ENCODE measurements at regions not wholly inside any gene's neighbourhood (a gene's known extent, or its start where the extent isn't known, plus 50 kb on each side); places are given as distances from the start of the nearest gene placed in this dataset.

GRCh38 chr3:163491714-163492113 lies 1586.6 kb downstream of the SI start:
- no peak overlapping the region for H3K9ac ChIP-seq

GRCh38 chr3:163490119-163490518 lies 1588.2 kb downstream of the SI start:
- Histone ChIP-seq H3K4me2 (no peak overlapping the region), H3K9me3 (replicated peaks in 1 of 11) (no peaks in the 10 kb centered on the region), H3K4me1 (no peaks in the 10 kb centered on the region), H3K36me3 (no peaks in the 10 kb centered on the region), H3K4me3 (no peak overlapping the region), H4K20me1 (no peaks in the 10 kb centered on the region), H3K9ac (no peak overlapping the region), H3K27ac (no peak overlapping the region), H3K27me3 (no peaks in the 10 kb centered on the region)
- TF ChIP-seq Cebpa-rat (IDR thresholded peaks at IDR 0.05): no peak

More at GRCh38 chr3:163491714-163492113, 1586.6 kb downstream of the SI start:
- no peak overlapping the region for H3K27ac ChIP-seq
- no peak overlapping the region for H3K4me3 ChIP-seq
- H3K4me1 ChIP-seq: no peaks in the 10 kb centered on the region
- no peak for TF ChIP-seq Cebpa-rat (IDR thresholded peaks at IDR 0.05)
- no peak overlapping the region for H3K4me2 ChIP-seq
- H4K20me1 ChIP-seq: no peaks in the 10 kb centered on the region
- H3K9me3 ChIP-seq (replicated peaks in 1 of 11): no peaks in the 10 kb centered on the region
- no peaks in the 10 kb centered on the region for H3K36me3 ChIP-seq
- H3K27me3 ChIP-seq: no peaks in the 10 kb centered on the region

- no peaks in the 10 kb centered on the region for H3K36me3 ChIP-seq
- H3K27ac ChIP-seq: no peak overlapping the region
- H4K20me1 ChIP-seq: no peaks in the 10 kb centered on the region
- no peak overlapping the region for H3K9ac ChIP-seq
- H3K27me3 ChIP-seq: no peaks in the 10 kb centered on the region
- no peak for TF ChIP-seq Cebpa-rat (IDR thresholded peaks at IDR 0.05)
- H3K4me3 ChIP-seq: no peak overlapping the region
- no peak overlapping the region for H3K4me2 ChIP-seq
- H3K9me3 ChIP-seq (replicated peaks in 1 of 11): no peaks in the 10 kb centered on the region
- no peaks in the 10 kb centered on the region for H3K4me1 ChIP-seq
Measured at GRCh38 chr3:163482695-163483094, 1595.6 kb downstream of the SI start.

- no peak overlapping the region for H3K27ac ChIP-seq
- no peaks in the 10 kb centered on the region for H3K9me3 ChIP-seq (replicated peaks in 1 of 11)
- no peaks in the 10 kb centered on the region for H4K20me1 ChIP-seq
- H3K9ac ChIP-seq: no peak overlapping the region
- H3K36me3 ChIP-seq: no peaks in the 10 kb centered on the region
- H3K4me2 ChIP-seq: no peak overlapping the region
- no peak for TF ChIP-seq Cebpa-rat (IDR thresholded peaks at IDR 0.05)
- H3K4me3 ChIP-seq: no peak overlapping the region
- no peaks in the 10 kb centered on the region for H3K4me1 ChIP-seq
- no peaks in the 10 kb centered on the region for H3K27me3 ChIP-seq
Measured at GRCh38 chr3:163481738-163482137, 1596.6 kb downstream of the SI start.

- Histone ChIP-seq H3K27me3 (no peaks in the 10 kb centered on the region), H3K9ac (no peak overlapping the region), H3K9me3 (replicated peaks in 1 of 11) (no peaks in the 10 kb centered on the region), H3K36me3 (no peaks in the 10 kb centered on the region), H3K4me1 (no peaks in the 10 kb centered on the region), H4K20me1 (no peaks in the 10 kb centered on the region), H3K27ac (no peak overlapping the region), H3K4me2 (no peak overlapping the region), H3K4me3 (no peak overlapping the region)
- TF ChIP-seq Cebpa-rat (IDR thresholded peaks at IDR 0.05): no peak
Measured at GRCh38 chr3:163476179-163476578, 1602.1 kb downstream of the SI start.

- no peak for TF ChIP-seq Cebpa-rat (IDR thresholded peaks at IDR 0.05)
- Histone ChIP-seq H3K4me1 (no peaks in the 10 kb centered on the region), H4K20me1 (no peaks in the 10 kb centered on the region), H3K4me3 (no peak overlapping the region), H3K36me3 (no peaks in the 10 kb centered on the region), H3K27ac (no peak overlapping the region), H3K4me2 (no peak overlapping the region), H3K9ac (no peak overlapping the region), H3K27me3 (no peaks in the 10 kb centered on the region), H3K9me3 (replicated peaks in 1 of 11) (no peaks in the 10 kb centered on the region)
Measured at GRCh38 chr3:163474766-163475165, 1603.5 kb downstream of the SI start.

GRCh38 chr3:163468531-163469335 lies 1609.6 kb downstream of the SI start:
- H3K9ac ChIP-seq: no peak overlapping the region
- no peak overlapping the region for H3K4me3 ChIP-seq
- H3K9me3 ChIP-seq (replicated peaks in 1 of 11): no peaks in the 10 kb centered on the region
- H3K36me3 ChIP-seq: no peaks in the 10 kb centered on the region
- no peak overlapping the region for H3K4me2 ChIP-seq
- no peaks in the 10 kb centered on the region for H4K20me1 ChIP-seq
- H3K27me3 ChIP-seq: no peaks in the 10 kb centered on the region
- no peaks in the 10 kb centered on the region for H3K4me1 ChIP-seq
- H3K27ac ChIP-seq: no peak overlapping the region
- TF ChIP-seq Cebpa-rat (IDR thresholded peaks at IDR 0.05): no peak

GRCh38 chr3:163462446-163462845 lies 1615.8 kb downstream of the SI start:
- H3K4me2 ChIP-seq: no peak overlapping the region
- H3K27ac ChIP-seq: no peak overlapping the region
- no peak overlapping the region for H3K9ac ChIP-seq
- no peaks in the 10 kb centered on the region for H3K9me3 ChIP-seq (replicated peaks in 1 of 11)
- no peaks in the 10 kb centered on the region for H4K20me1 ChIP-seq
- no peaks in the 10 kb centered on the region for H3K4me1 ChIP-seq
- H3K4me3 ChIP-seq: no peak overlapping the region
- H3K27me3 ChIP-seq: no peaks in the 10 kb centered on the region
- no peaks in the 10 kb centered on the region for H3K36me3 ChIP-seq
- TF ChIP-seq Cebpa-rat (IDR thresholded peaks at IDR 0.05): no peak

- Histone ChIP-seq H3K9me3 (replicated peaks in 1 of 11) (no peaks in the 10 kb centered on the region), H3K4me1 (peaks cover 3 to 12% (median 10%) of the 10 kb centered on the region in 10 experiments; a peak in 14 of 20 replicates), H3K27me3 (no peaks in the 10 kb centered on the region), H3K27ac (no peak overlapping the region), H3K4me3 (no peak overlapping the region), H4K20me1 (no peaks in the 10 kb centered on the region), H3K36me3 (no peaks in the 10 kb centered on the region), H3K9ac (no peak overlapping the region), H3K4me2 (no peak overlapping the region)
- TF ChIP-seq Cebpa-rat (IDR thresholded peaks at IDR 0.05): no peak
Measured at GRCh38 chr3:163450698-163451097, 1627.6 kb downstream of the SI start.

GRCh38 chr3:163438760-163439159 lies 1639.5 kb downstream of the SI start:
- Histone ChIP-seq H3K4me3 (no peak overlapping the region), H4K20me1 (no peaks in the 10 kb centered on the region), H3K27me3 (no peaks in the 10 kb centered on the region), H3K9ac (no peak overlapping the region), H3K9me3 (replicated peaks in 1 of 11) (no peaks in the 10 kb centered on the region), H3K27ac (no peak overlapping the region), H3K36me3 (no peaks in the 10 kb centered on the region), H3K4me1 (no peaks in the 10 kb centered on the region), H3K4me2 (no peak overlapping the region)
- TF ChIP-seq Cebpa-rat (IDR thresholded peaks at IDR 0.05): no peak

Data from BLaER1 treated with 17β-estradiol and CSF1 and Interleukin-3, amounts not matched to agents 10 nM and 100 nM (cell line).